ENCODE measurements at regions not wholly inside any gene's neighbourhood (a gene's known extent, or its start where the extent isn't known, plus 50 kb on each side); places are given as distances from the start of the nearest gene placed in this dataset.

DNA sequence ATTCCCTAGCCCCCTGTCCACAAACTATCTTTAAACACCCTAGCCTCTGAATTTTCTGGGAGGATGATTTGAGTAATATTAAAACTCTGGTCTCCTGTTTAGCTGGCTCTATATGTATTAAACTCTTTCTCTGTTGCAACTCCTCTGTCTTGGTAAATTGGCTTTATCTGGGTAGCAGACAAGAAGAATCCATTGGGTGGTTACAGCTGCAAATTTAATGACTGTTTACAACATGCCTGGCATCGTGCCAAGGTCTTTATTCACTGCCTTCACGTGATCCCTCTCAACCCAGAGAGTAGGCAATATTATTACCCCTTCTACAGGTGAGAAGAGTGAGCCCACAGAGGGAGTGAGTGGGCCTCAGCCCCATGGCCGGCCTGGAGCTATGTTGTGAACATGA, 77.8 kb upstream of the MYL2 start:
- TF ChIP-seq POLR2A (IDR thresholded peaks at IDR 0.05) (no peak), EP300 (IDR thresholded peaks at IDR 0.05) (no peak)
